HepG2 (cell line): ENCODE measurements at regions not wholly inside any gene's neighbourhood (a gene's known extent, or its start where the extent isn't known, plus 50 kb on each side); places are given as distances from the start of the nearest gene placed in this dataset.

Experiments used
- ATAC-seq: fragments of 200-7000 bp; cut with Tn5 transposase; 3 replicates; pipeline ENCODE4 v1.9.1; 2020; ENCODE audit warnings: mild to moderate bottlenecking, moderate library complexity
- BruUV-seq: library from RNA; stranded (reverse); fragments of 400-500 nt; replicated peaks from 2 replicates; lab custom pipeline; 2021; lab: Mats Ljungman, UMichigan
- CTCF ChIA-PET: fragments of 300-600 bp; formaldehyde crosslinking; extraction: SDS; loops from one replicate; lab custom pipeline; 2021; ENCODE audit warnings: low total read pairs, inconsistent platforms, low intra/inter-chr PET ratio; lab: Yijun Ruan, JAX
- POLR2A ChIA-PET: fragments of 350-600 bp; sonication (Branson Sonifier 250); formaldehyde crosslinking; loops from one replicate; lab custom pipeline; 2020; ENCODE audit warnings: antibody characterized with exemption, inconsistent platforms; lab: Yijun Ruan, JAX
- DNase-seq: peaks from one replicate; pipeline ENCODE4 v3.0.0-alpha.2; 2015; ENCODE audit warnings: low spot score
- FAIRE-seq: peaks from 3 replicates; lab custom pipeline; 2011; peaks lifted over from hg19 to GRCh38; lab: Jason Lieb, UNC
- H2AFZ ChIP-seq: one replicate; pipeline ENCODE4 v1.6.1; 2011; ENCODE audit warnings: low read length, inconsistent platforms
- H3K27ac ChIP-seq: fragments of 300-600 bp; 3 replicates; pipeline ENCODE4 v1.8.0; 2011; ENCODE audit warnings: mixed run types, mild to moderate bottlenecking, mixed read lengths, low read length, inconsistent platforms; ENCODE audit not compliant: insufficient read depth; ENCODE audit errors: extremely low read length
- H3K27me3 ChIP-seq, 2 experiments: fragments of 200-600 bp in 1 of 2; 2 replicates in 1 of 2; 3 replicates in 1 of 2; pipeline versions ENCODE4 v1.6.0 to v1.8.0; 2011; ENCODE audit warnings: low read length in 2 of 2, mild to moderate bottlenecking in 2 of 2, moderate library complexity in 2 of 2, inconsistent platforms in 1 of 2; ENCODE audit not compliant: insufficient read depth in 2 of 2, control insufficient read depth in 1 of 2
- H3K36me3 ChIP-seq, 2 experiments: fragments of 200-600 bp in 1 of 2; replicated peaks in 1 of 2; 2 replicates in 1 of 2; 3 replicates in 1 of 2; pipeline versions ENCODE4 v1.5.1 to v1.8.0; 2011; ENCODE audit warnings: low read length in 2 of 2, inconsistent platforms in 1 of 2; ENCODE audit not compliant: insufficient read depth in 2 of 2, control insufficient read depth in 1 of 2
- H3K4me1 ChIP-seq: 2 replicates; pipeline ENCODE4 v1.5.1; 2012; ENCODE audit warnings: low read length, inconsistent platforms; ENCODE audit not compliant: insufficient read depth
- H3K4me2 ChIP-seq: 2 replicates; pipeline ENCODE4 v1.6.0; 2011; ENCODE audit warnings: low read depth, low read length, inconsistent platforms
- H3K4me3 ChIP-seq, 3 experiments: fragments of 200-600 bp in 1 of 3; sonication (generic), shearing (Covaris generic) in 1 of 3; replicated peaks in 1 of 3; 2 replicates each; pipeline ENCODE4 v1.5.1; 2011 to 2016; ENCODE audit warnings: low read length in 3 of 3, inconsistent platforms in 2 of 3, low read depth in 2 of 3, mild to moderate bottlenecking in 2 of 3, control low read depth in 1 of 3, mixed read lengths in 1 of 3; ENCODE audit not compliant: insufficient read depth in 1 of 3
- H3K79me2 ChIP-seq: one replicate; pipeline ENCODE4 v1.6.1; 2011; ENCODE audit warnings: low read length, inconsistent platforms; ENCODE audit not compliant: insufficient read depth
- H3K9ac ChIP-seq: 2 replicates; pipeline ENCODE4 v1.6.0; 2011; ENCODE audit warnings: mild to moderate bottlenecking, low read depth, low read length, inconsistent platforms; ENCODE audit not compliant: insufficient read depth
- H3K9me3 ChIP-seq: 2 replicates; pipeline ENCODE4 v1.5.1; 2012; ENCODE audit warnings: mild to moderate bottlenecking, low read length
- H4K20me1 ChIP-seq: 2 replicates; pipeline ENCODE4 v1.6.0; 2011; ENCODE audit warnings: inconsistent platforms, mild to moderate bottlenecking, low read length, moderate library complexity; ENCODE audit not compliant: insufficient read depth
- PREB ChIP-seq: sonication (generic); formaldehyde crosslinking; IDR thresholded peaks from 2 replicates; pipeline ENCODE4 v1.4.0; 2020; ENCODE audit warnings: missing genetic modification reagents
- ZNF160 ChIP-seq: sonication (generic); formaldehyde crosslinking; IDR thresholded peaks from 2 replicates; pipeline ENCODE4 v1.8.0; 2022; ENCODE audit warnings: mild to moderate bottlenecking, inconsistent platforms, missing genetic modification reagents
- ZNF180 ChIP-seq: sonication (generic); formaldehyde crosslinking; IDR thresholded peaks from 2 replicates; pipeline ENCODE4 v1.4.0; 2020; ENCODE audit warnings: low read depth, missing genetic modification reagents, borderline replicate concordance
- ZNF619 ChIP-seq: sonication (generic); formaldehyde crosslinking; IDR thresholded peaks from 2 replicates; pipeline ENCODE4 v1.4.0; 2020; ENCODE audit warnings: mild to moderate bottlenecking, missing genetic modification reagents
- ZSCAN9 ChIP-seq: IDR thresholded peaks from 2 replicates; pipeline ENCODE4 v1.6.1; 2016; ENCODE audit warnings: borderline replicate concordance
- WGBS: methylation state at CpG from one replicate; pipeline ENCODE4 v1.1.6; 2017; ENCODE audit warnings: low lambda C conversion rate; 5-methylcytosine and 5-hydroxymethylcytosine counted together
- in situ Hi-C: cut with HindIII; loops from 2 replicates; pipeline ENCODE4 v1.10.0; 2017; ENCODE audit warnings: low pct_unique_long_range_greater_than_20kb; ENCODE audit not compliant: extremely low pct_ligation_motif_present
- intact Hi-C: fragments of 100-400 bp; cut with micrococcal nuclease; formaldehyde crosslinking; loops from one replicate; pipeline ENCODE4 v1.10.0; 2022; ENCODE audit not compliant: unreplicated experiment
- TF ChIP-seq, protein P1 (sequence below): sonication (generic); formaldehyde crosslinking; IDR thresholded peaks from 2 replicates; pipeline ENCODE4 v1.4.0; 2020; ENCODE audit warnings: missing genetic modification reagents, mild to moderate bottlenecking, borderline replicate concordance

GRCh38 chr3:151962352-151962751 is 88.9 kb downstream of the SUCNR1 start:
- H3K27me3 ChIP-seq, result no peaks in the 10 kb centered on the region
- no TSS peak for BruUV-seq
- ATAC-seq, result no peak
- H3K36me3 ChIP-seq, result no peaks in the 10 kb centered on the region
- in situ Hi-C loops (no loop called here), intact Hi-C loops (no loop called here)
- no peak overlapping the region for H2AFZ ChIP-seq
- H3K4me1 ChIP-seq, result no peaks in the 10 kb centered on the region
- no peaks in the 10 kb centered on the region for H4K20me1 ChIP-seq
- no peak overlapping the region for H3K9ac ChIP-seq
- no peak for DNase-seq
- no peak overlapping the region for H3K4me3 ChIP-seq
- no peak overlapping the region for H3K27ac ChIP-seq
- no peaks in the 10 kb centered on the region for H3K9me3 ChIP-seq
- ChIA-PET CTCF (no interaction called here), POLR2A (no interaction called here)
- no peak for TF ChIP-seq ZNF160 (CRISPR knock-in tag)
- TF ChIP-seq ZNF619 (CRISPR knock-in tag), result no peak
- TF ChIP-seq ZSCAN9, result no peak
- no peak for TF ChIP-seq PREB
- TF ChIP-seq ZNF180 (CRISPR knock-in tag), result no peak
- TF ChIP-seq, protein P1, sequence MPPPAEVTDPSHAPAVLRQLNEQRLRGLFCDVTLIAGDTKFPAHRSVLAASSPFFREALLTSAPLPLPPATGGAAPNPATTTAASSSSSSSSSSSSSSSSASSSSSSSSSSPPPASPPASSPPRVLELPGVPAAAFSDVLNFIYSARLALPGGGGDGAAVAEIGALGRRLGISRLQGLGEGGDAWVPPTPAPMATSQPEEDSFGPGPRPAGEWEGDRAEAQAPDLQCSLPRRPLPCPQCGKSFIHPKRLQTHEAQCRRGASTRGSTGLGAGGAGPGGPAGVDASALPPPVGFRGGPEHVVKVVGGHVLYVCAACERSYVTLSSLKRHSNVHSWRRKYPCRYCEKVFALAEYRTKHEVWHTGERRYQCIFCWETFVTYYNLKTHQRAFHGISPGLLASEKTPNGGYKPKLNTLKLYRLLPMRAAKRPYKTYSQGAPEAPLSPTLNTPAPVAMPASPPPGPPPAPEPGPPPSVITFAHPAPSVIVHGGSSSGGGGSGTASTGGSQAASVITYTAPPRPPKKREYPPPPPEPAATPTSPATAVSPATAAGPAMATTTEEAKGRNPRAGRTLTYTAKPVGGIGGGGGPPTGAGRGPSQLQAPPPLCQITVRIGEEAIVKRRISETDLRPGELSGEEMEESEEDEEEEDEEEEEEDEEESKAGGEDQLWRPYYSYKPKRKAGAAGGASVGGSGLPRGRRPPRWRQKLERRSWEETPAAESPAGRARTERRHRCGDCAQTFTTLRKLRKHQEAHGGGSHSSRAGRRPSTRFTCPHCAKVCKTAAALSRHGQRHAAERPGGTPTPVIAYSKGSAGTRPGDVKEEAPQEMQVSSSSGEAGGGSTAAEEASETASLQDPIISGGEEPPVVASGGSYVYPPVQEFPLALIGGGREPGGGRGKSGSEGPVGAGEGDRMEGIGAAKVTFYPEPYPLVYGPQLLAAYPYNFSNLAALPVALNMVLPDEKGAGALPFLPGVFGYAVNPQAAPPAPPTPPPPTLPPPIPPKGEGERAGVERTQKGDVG (CRISPR knock-in tag), result no peak
- 0% methylated on average over 1 of the region's 1 CpG for WGBS
- H3K4me2 ChIP-seq, result no peak overlapping the region
- no peak for FAIRE-seq
- no peaks in the 10 kb centered on the region for H3K79me2 ChIP-seq
